Esophagus (tissue), 2 donors: ENCODE measurements at regions not wholly inside any gene's neighbourhood (a gene's known extent, or its start where the extent isn't known, plus 50 kb on each side); places are given as distances from the start of the nearest gene placed in this dataset.

Source experiments
- H3K27ac ChIP-seq, 2 donors: one replicate each; pipeline ENCODE4 v1.5.1; 2013; ENCODE audit warnings: low read depth in 2 of 2, mild to moderate bottlenecking in 2 of 2, inconsistent platforms in 1 of 2, low read length in 1 of 2, moderate library complexity in 1 of 2
- H3K27me3 ChIP-seq, 2 donors: one replicate each; pipeline ENCODE4 v1.6.1; 2013; ENCODE audit warnings: low read length in 2 of 2, control low read depth in 1 of 2, mild to moderate bottlenecking in 1 of 2; ENCODE audit not compliant: insufficient read depth in 2 of 2, control insufficient read depth in 1 of 2
- H3K36me3 ChIP-seq, 2 donors: one replicate each; pipeline ENCODE4 v1.6.1; 2013; ENCODE audit warnings: low read length in 1 of 2; ENCODE audit not compliant: control insufficient read depth in 2 of 2, insufficient read depth in 2 of 2
- H3K4me1 ChIP-seq, 2 donors: one replicate each; pipeline ENCODE4 v1.6.1; 2013; ENCODE audit warnings: low read length in 1 of 2; ENCODE audit not compliant: control insufficient read depth in 2 of 2, insufficient read depth in 2 of 2
- H3K4me3 ChIP-seq, 2 donors: one replicate each; pipeline ENCODE4 v1.5.1; 2013; ENCODE audit warnings: low read length in 2 of 2, mild to moderate bottlenecking in 2 of 2, low read depth in 1 of 2, moderate library complexity in 1 of 2
- H3K9me3 ChIP-seq, 2 donors: one replicate each; pipeline ENCODE4 v1.6.1; 2013; ENCODE audit warnings: mild to moderate bottlenecking in 2 of 2, low read depth in 1 of 2, low read length in 1 of 2, moderate library complexity in 1 of 2; ENCODE audit not compliant: control insufficient read depth in 2 of 2, insufficient read depth in 1 of 2
- WGBS, 2 donors: extraction: QIAGEN DNeasy Blood & Tissue Kit; methylation state at CpG; one replicate each; pipeline ENCODE4 v1.1.7; 2013; 5-methylcytosine and 5-hydroxymethylcytosine counted together
- donor health status: healthy with polysubstance abuse.
- donor health status: Bipolar disorder and iron deficiency.

GRCh38 chr6:126570507-126570906 lies 230.6 kb downstream of the CENPW start:
- Histone ChIP-seq H3K4me3 (no peak overlapping the region), H3K27me3 (no peaks in the 10 kb centered on the region), H3K27ac (no peak overlapping the region), H3K36me3 (no peaks in the 10 kb centered on the region), H3K9me3 (no peaks in the 10 kb centered on the region), H3K4me1 (no peaks in the 10 kb centered on the region)
- 94 to 96% methylated on average over 1 of the region's 1 CpG for WGBS, 2 donors

DNA sequence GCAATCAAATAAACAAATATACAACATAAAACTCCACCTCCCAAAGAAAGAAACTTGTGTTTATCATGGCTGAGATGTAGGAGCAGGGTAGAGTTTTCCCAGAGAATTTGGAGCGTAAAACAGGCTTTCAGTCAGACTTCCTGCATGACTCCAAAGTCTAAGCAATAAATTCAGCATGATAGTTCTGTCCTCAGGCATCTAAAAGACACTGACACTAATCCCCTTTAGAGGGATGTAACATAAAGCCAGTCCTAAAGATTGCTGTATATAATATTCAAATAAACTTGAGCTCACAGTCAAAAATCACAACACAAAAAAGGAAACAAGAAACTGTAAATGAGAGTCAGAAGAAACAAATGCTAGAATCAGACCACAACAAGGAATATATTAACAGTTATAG lies 234.4 kb downstream of the CENPW start:
- no peaks in the 10 kb centered on the region for H3K9me3 ChIP-seq
- H3K4me1 ChIP-seq = no peaks in the 10 kb centered on the region
- H3K27ac ChIP-seq = no peak overlapping the region
- H3K27me3 ChIP-seq = no peaks in the 10 kb centered on the region
- no peak overlapping the region for H3K4me3 ChIP-seq
- H3K36me3 ChIP-seq = no peaks in the 10 kb centered on the region
- WGBS, 2 donors = 45 to 74% methylated on average over 1 of the region's 1 CpG

DNA sequence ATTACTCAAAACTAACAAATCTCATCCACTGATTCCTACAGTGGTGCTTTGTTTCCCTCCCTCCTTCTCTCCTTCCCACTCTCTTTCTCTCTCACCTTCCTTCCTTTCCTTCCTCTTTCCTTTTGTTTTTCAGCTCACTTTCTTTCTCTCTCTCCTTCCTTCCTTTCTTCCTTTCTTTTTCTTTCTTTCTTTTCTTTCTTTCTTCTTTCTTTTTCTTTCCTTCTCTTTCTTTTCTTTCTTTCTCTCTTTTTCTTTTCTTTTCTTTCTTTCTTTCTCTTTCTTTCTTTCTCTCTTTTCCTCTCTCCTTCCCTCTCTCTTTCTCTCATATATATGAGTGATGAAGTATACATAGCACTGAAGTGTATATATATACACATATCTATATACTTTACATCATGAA lies 241.4 kb downstream of the CENPW start:
- Histone ChIP-seq H3K27ac (no peak overlapping the region), H3K36me3 (no peaks in the 10 kb centered on the region), H3K4me1 (no peaks in the 10 kb centered on the region), H3K4me3 (no peak overlapping the region), H3K9me3 (no peaks in the 10 kb centered on the region), H3K27me3 (no peaks in the 10 kb centered on the region)

DNA sequence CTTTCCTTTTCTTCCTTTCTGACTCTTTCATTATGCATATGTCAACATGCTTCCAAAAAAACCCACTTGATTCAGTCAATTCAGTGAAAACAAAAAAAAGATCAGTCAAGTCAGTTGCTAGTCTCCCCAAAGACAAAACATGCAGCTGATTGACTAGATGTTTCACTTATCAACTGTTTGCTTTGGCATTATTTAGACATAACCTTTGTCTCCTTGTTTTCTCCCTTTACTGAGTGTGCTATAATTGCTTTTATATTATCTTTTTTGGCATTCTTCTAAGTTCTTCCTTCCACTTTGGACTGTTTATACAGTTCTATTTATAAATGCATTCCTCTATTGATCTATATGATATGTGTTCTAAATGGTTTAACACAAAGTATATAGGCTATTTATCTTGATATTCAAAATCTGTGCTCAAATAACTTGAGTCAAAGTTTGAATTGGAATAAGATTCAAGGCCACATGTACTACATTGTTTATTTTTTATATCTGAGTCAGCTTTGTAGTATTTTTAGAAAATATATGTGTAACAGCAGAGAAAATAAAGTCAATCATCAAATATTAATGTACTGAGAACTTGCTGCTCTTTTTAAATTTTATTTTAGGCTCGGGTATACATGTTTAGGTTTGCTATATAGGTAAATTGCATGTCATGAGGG lies 260.5 kb downstream of the CENPW start:
- Histone ChIP-seq H3K4me1 (no peaks in the 10 kb centered on the region), H3K9me3 (no peaks in the 10 kb centered on the region)
- WGBS, 2 donors = 71 to 73% methylated on average over 1 of the region's 1 CpG

DNA sequence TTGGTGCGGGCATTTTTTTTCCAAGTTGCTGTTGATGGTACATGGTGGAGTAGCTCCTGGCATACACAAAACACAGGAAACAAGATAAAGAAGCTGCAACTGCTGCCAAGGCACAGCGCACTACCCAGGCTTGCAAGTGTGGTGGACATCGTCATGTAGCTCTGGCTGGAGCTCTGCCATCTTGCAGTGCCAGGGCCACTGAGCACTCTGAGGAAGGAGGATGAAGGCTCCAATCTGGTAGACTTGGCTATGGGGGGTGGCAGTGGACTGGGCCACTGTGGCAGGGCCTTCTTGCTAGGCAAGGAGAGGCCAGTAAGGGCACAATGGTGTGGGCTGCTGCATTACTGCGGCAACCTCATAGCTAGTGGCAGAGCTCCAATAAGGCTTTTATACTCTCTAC lies 263.5 kb downstream of the CENPW start:
- Histone ChIP-seq H3K4me1 (no peaks in the 10 kb centered on the region), H3K27ac (no peak overlapping the region), H3K4me3 (no peak overlapping the region), H3K36me3 (no peaks in the 10 kb centered on the region), H3K27me3 (no peaks in the 10 kb centered on the region), H3K9me3 (no peaks in the 10 kb centered on the region)
- WGBS, 2 donors = 96 to 99% methylated on average over 4 of the region's 4 CpGs

More for the DNA sequence above, 260.5 kb downstream of the CENPW start:
- Histone ChIP-seq H3K4me3 (no peak overlapping the region), H3K36me3 (no peaks in the 10 kb centered on the region), H3K27me3 (no peaks in the 10 kb centered on the region), H3K27ac (no peak overlapping the region)

DNA sequence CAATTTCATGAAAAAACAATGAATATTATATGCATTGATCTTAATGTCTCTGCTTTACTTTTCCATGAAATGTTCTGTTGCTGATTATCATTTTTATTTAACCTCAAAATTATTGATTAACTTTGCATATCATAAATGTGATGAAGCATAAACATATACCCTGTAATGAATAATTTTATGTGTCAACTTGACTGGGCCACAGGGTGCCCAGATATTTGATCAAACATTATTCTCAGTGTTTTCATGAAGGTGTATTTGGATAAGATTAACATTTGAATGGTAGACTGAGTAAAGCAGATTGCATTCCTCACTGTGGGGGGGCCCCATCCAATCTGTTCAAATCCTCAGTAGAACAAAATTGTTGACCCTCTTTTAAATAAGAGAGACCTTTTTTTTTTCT lies 265.2 kb downstream of the CENPW start:
- no peaks in the 10 kb centered on the region for H3K36me3 ChIP-seq
- H3K27me3 ChIP-seq = no peaks in the 10 kb centered on the region
- H3K4me3 ChIP-seq = no peak overlapping the region
- no peak overlapping the region for H3K27ac ChIP-seq
- no peaks in the 10 kb centered on the region for H3K9me3 ChIP-seq
- no peaks in the 10 kb centered on the region for H3K4me1 ChIP-seq

DNA sequence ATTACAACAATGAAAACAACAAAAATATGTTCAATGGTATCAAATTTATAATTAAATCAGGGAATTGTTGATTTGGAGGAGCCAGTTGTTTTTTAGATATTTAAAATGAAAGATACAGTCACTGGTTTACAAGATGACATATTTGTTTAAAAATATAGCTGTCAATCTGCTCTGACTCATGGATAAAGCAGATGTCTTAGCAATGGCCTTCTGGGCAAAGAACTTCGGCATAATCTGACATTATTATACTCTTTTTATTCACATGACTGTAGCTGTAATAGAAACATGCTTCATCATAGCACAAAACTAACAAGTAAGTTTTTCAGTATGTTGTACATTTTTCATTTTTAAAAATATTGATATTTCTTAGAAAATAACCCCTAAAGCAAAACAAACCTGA lies 267.4 kb downstream of the CENPW start:
- Histone ChIP-seq H3K27ac (no peak overlapping the region), H3K4me1 (no peaks in the 10 kb centered on the region), H3K9me3 (no peaks in the 10 kb centered on the region), H3K27me3 (no peaks in the 10 kb centered on the region), H3K4me3 (no peak overlapping the region), H3K36me3 (no peaks in the 10 kb centered on the region)
- WGBS, 2 donors = 71 to 75% methylated on average over 1 of the region's 1 CpG

- 75 to 78% methylated on average over 4 of the region's 4 CpGs for WGBS, 2 donors
Measured at GRCh38 chr6:126608681-126609080, 268.8 kb downstream of the CENPW start.

DNA sequence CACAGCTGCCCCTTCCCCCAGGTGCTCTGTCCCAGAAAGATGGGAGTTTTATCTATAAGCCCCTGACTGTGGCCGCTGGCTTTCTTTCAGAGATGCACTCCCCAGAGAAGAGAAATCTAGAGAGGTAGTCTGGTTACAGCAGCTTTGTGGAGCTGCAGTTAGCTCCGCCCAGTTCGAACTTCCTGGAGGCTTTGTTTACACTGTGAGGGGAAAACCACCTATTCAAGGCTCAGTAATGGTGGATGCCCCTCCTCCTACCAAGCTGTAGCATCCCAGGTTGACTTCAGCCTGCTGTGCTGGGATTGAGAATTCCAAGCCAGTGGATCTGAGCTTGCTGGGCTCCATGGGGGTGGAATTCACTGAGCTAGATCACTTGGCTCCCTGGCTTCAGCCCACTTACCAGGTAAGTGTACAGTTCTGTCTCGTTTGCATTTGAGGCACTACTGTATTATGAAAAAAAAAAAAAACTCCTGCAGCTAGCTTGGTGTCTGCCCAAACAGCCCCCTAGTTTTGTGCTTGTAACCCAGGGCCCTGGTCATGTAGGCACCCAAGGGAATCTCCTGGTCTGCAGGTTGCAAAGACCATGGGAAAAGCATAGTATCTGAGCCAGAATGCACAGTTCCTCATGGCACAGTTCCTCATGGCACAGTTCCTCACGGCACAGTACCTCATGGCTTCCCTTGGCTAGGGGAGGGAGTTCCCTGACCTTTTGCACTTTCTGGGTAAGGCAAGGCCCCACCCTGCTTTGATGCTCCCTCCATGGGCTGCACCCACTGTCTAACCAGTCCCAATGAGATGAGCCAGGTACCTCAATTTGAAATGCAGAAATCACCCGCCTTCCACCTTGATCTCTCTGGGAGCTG lies 275.0 kb downstream of the CENPW start:
- H3K27ac ChIP-seq = no peak overlapping the region
- 73 to 77% methylated on average over 6 of the region's 6 CpGs for WGBS, 2 donors
- H3K9me3 ChIP-seq = no peaks in the 10 kb centered on the region
- H3K27me3 ChIP-seq = no peaks in the 10 kb centered on the region
- H3K4me1 ChIP-seq = no peaks in the 10 kb centered on the region
- H3K36me3 ChIP-seq = no peaks in the 10 kb centered on the region
- no peak overlapping the region for H3K4me3 ChIP-seq

More at GRCh38 chr6:126608681-126609080, 268.8 kb downstream of the CENPW start:
- no peaks in the 10 kb centered on the region for H3K4me1 ChIP-seq
- H3K27ac ChIP-seq = no peak overlapping the region
- no peaks in the 10 kb centered on the region for H3K36me3 ChIP-seq
- H3K4me3 ChIP-seq = no peak overlapping the region
- H3K9me3 ChIP-seq = no peaks in the 10 kb centered on the region
- no peaks in the 10 kb centered on the region for H3K27me3 ChIP-seq

GRCh38 chr6:126616866-126617265 lies 277.0 kb downstream of the CENPW start:
- H3K4me3 ChIP-seq = no peak overlapping the region
- H3K36me3 ChIP-seq = no peaks in the 10 kb centered on the region

More at GRCh38 chr6:126616866-126617265, 277.0 kb downstream of the CENPW start:
- Histone ChIP-seq H3K9me3 (no peaks in the 10 kb centered on the region), H3K27me3 (no peaks in the 10 kb centered on the region), H3K27ac (no peak overlapping the region), H3K4me1 (no peaks in the 10 kb centered on the region)
- WGBS, 2 donors = 48 to 59% methylated on average over 2 of the region's 2 CpGs
